Astrocyte (in vitro differentiated cells and primary cell): ENCODE measurements at regions not wholly inside any gene's neighbourhood (a gene's known extent, or its start where the extent isn't known, plus 50 kb on each side); places are given as distances from the start of the nearest gene placed in this dataset.

Source experiments
- DNase-seq: peaks from one replicate; pipeline ENCODE4 v3.0.0-alpha.2; 2010; ENCODE audit warnings: low read depth
- FAIRE-seq: peaks from 2 replicates; lab custom pipeline; 2011; peaks lifted over from hg19 to GRCh38; lab: Jason Lieb, UNC
- H2AFZ ChIP-seq: 2 replicates; pipeline ENCODE4 v1.6.0; 2012; ENCODE audit warnings: low read depth, low read length, inconsistent platforms
- H3K27ac ChIP-seq: 2 replicates; pipeline ENCODE4 v1.5.1; 2011; ENCODE audit warnings: low read depth, low read length, inconsistent platforms
- H3K27me3 ChIP-seq: 2 replicates; pipeline ENCODE4 v1.6.0; 2011; ENCODE audit warnings: low read length, inconsistent platforms; ENCODE audit not compliant: insufficient read depth
- H3K36me3 ChIP-seq: 2 replicates; pipeline ENCODE4 v1.5.1; 2011; ENCODE audit warnings: low read length, inconsistent platforms; ENCODE audit not compliant: insufficient read depth
- H3K4me1 ChIP-seq: 2 replicates; pipeline ENCODE4 v1.5.1; 2011; ENCODE audit warnings: low read length, inconsistent platforms; ENCODE audit not compliant: insufficient read depth
- H3K4me2 ChIP-seq: 2 replicates; pipeline ENCODE4 v1.6.0; 2012; ENCODE audit warnings: low read length, inconsistent platforms
- H3K4me3 ChIP-seq: 2 replicates; pipeline ENCODE4 v1.5.1; 2011; ENCODE audit warnings: low read depth, mild to moderate bottlenecking, low read length, inconsistent platforms; ENCODE audit not compliant: insufficient read depth
- H3K79me2 ChIP-seq: 2 replicates; pipeline ENCODE4 v1.6.0; 2012; ENCODE audit warnings: mild to moderate bottlenecking, low read length, inconsistent platforms; ENCODE audit not compliant: insufficient read depth
- H3K9ac ChIP-seq: 2 replicates; pipeline ENCODE4 v1.6.0; 2012; ENCODE audit warnings: mild to moderate bottlenecking, low read length, inconsistent platforms
- H3K9me3 ChIP-seq: 2 replicates; pipeline ENCODE4 v1.5.1; 2012; ENCODE audit warnings: low read depth, mild to moderate bottlenecking, low read length, inconsistent platforms; ENCODE audit not compliant: insufficient read depth
- H4K20me1 ChIP-seq: 2 replicates; pipeline ENCODE4 v1.6.0; 2012; ENCODE audit warnings: low read length, inconsistent platforms; ENCODE audit not compliant: insufficient read depth
- H3K27ac Mint-ChIP-seq: one replicate; pipeline ENCODE4 v1.8.0; 2021; ENCODE audit warnings: mild to moderate bottlenecking, mixed read lengths; ENCODE audit not compliant: unreplicated experiment
- H3K27me3 Mint-ChIP-seq: one replicate; pipeline ENCODE4 v1.8.0; 2021; ENCODE audit warnings: low read depth, mixed read lengths; ENCODE audit not compliant: unreplicated experiment
- H3K36me3 Mint-ChIP-seq: one replicate; pipeline ENCODE4 v1.8.0; 2021; ENCODE audit warnings: low read depth, mixed read lengths; ENCODE audit not compliant: unreplicated experiment
- H3K4me1 Mint-ChIP-seq: one replicate; pipeline ENCODE4 v1.8.0; 2021; ENCODE audit warnings: low read depth, mixed read lengths; ENCODE audit not compliant: unreplicated experiment
- H3K4me3 Mint-ChIP-seq: one replicate; pipeline ENCODE4 v1.8.0; 2021; ENCODE audit warnings: mild to moderate bottlenecking, moderate library complexity, mixed read lengths; ENCODE audit not compliant: unreplicated experiment
- H3K9me3 Mint-ChIP-seq: one replicate; pipeline ENCODE4 v1.8.0; 2021; ENCODE audit warnings: mild to moderate bottlenecking, mixed read lengths; ENCODE audit not compliant: unreplicated experiment
- EZH2 ChIP-seq: IDR thresholded peaks from 2 replicates; pipeline ENCODE4 v1.6.1; 2012; ENCODE audit warnings: mild to moderate bottlenecking, low read length, inconsistent platforms; ENCODE audit not compliant: insufficient read depth
- TF ChIP-seq, protein P1 (sequence below): IDR thresholded peaks from 2 replicates; pipeline ENCODE4 v1.5.1; 2011; ENCODE audit warnings: low read depth, mild to moderate bottlenecking, inconsistent platforms, low read length, moderate library complexity; ENCODE audit not compliant: insufficient read depth

DNA sequence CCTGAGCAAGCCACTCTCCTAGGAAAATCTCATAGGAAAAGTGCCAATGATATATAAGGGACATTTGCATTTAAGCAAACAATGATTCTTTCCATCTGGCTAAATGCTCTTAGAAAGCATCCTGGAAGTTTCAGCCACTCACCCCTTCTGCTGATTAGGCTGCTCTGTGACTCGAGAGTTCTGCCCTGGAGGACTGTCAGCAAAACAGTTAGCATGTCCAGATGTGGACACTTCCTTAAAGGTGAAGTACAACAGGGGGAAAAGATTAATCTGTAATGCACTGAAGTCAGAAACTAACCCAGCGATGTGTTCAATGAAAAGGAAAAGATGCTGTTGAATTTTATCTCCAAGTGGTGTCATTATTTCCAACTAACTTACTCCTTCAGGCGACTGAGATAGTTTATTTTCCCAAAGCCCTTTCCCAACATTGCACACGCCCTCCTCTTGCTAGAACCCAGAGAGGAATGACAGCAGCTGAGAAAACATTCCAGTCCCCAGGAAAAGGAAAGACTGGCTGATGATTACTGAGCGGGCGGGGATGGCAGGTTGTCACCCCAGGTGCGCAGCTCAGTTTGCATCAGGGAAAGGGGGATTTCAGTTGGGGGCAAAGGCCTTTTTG, 214.0 kb downstream of the SS18 start:
- Mint-ChIP-seq H3K4me3 (no peak overlapping the region), H3K36me3 (no peaks in the 10 kb centered on the region), H3K4me1 (peaks cover 12% of the 10 kb centered on the region), H3K27me3 (no peaks in the 10 kb centered on the region), H3K9me3 (no peaks in the 10 kb centered on the region), H3K27ac (no peak overlapping the region)
- no peaks in the 10 kb centered on the region for H3K36me3 ChIP-seq
- no peaks in the 10 kb centered on the region for H3K4me1 ChIP-seq
- H4K20me1 ChIP-seq: no peaks in the 10 kb centered on the region
- no peaks in the 10 kb centered on the region for H3K27me3 ChIP-seq
- H3K4me2 ChIP-seq: no peak overlapping the region
- TF ChIP-seq EZH2: no peak
- TF ChIP-seq, protein P1, sequence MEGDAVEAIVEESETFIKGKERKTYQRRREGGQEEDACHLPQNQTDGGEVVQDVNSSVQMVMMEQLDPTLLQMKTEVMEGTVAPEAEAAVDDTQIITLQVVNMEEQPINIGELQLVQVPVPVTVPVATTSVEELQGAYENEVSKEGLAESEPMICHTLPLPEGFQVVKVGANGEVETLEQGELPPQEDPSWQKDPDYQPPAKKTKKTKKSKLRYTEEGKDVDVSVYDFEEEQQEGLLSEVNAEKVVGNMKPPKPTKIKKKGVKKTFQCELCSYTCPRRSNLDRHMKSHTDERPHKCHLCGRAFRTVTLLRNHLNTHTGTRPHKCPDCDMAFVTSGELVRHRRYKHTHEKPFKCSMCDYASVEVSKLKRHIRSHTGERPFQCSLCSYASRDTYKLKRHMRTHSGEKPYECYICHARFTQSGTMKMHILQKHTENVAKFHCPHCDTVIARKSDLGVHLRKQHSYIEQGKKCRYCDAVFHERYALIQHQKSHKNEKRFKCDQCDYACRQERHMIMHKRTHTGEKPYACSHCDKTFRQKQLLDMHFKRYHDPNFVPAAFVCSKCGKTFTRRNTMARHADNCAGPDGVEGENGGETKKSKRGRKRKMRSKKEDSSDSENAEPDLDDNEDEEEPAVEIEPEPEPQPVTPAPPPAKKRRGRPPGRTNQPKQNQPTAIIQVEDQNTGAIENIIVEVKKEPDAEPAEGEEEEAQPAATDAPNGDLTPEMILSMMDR: no peak
- H3K9ac ChIP-seq: no peak overlapping the region
- H3K9me3 ChIP-seq: peaks cover 2% of the 10 kb centered on the region
- no peaks in the 10 kb centered on the region for H3K79me2 ChIP-seq
- H3K4me3 ChIP-seq: no peak overlapping the region
- FAIRE-seq: no peak
- H3K27ac ChIP-seq: no peak overlapping the region
- no peak for DNase-seq
- H2AFZ ChIP-seq: no peak overlapping the region

DNA sequence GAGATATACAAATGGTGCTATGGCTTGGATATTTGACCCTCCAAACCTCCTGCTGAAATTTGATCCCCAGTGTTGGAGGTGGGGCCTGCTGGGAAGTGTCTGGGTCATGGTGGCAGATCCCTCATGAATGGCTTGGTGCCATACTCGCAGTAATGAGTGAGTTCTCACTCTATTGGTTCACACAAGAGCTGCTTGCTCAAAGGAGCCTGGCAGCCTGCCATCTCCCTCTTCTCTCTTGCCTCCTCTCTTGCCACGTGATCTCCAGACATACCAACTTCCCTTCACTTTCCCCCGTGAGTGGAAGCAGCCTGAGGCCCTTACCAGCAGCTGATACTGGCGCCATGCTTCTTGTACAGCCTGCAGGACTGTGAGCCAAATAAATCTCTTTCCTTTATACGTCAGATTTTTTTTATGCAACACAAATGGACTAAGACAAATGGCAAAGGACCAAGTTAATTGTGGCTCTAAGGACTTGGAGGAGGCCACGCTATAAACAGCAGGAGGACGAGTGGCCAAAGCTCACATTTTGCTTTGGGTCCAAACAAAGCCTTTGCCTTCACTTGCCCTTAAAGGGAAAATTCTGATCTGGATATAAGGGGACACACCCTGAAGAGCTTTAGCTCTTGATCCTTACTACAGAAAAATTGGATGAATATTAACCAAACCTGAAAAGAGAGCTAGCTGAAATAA, 214.7 kb downstream of the SS18 start:
- no peak for FAIRE-seq
- H3K4me2 ChIP-seq: no peak overlapping the region
- H3K27me3 Mint-ChIP-seq: no peaks in the 10 kb centered on the region
- no peaks in the 10 kb centered on the region for H3K9me3 Mint-ChIP-seq
- H3K27me3 ChIP-seq: no peaks in the 10 kb centered on the region
- H3K4me3 Mint-ChIP-seq: no peak overlapping the region
- H2AFZ ChIP-seq: no peak overlapping the region
- H4K20me1 ChIP-seq: no peaks in the 10 kb centered on the region
- peaks cover 12% of the 10 kb centered on the region for H3K4me1 Mint-ChIP-seq
- no peaks in the 10 kb centered on the region for H3K36me3 Mint-ChIP-seq
- no peak overlapping the region for H3K9ac ChIP-seq
- no peaks in the 10 kb centered on the region for H3K79me2 ChIP-seq
- H3K27ac Mint-ChIP-seq: no peak overlapping the region
- no peaks in the 10 kb centered on the region for H3K4me1 ChIP-seq
- no peak overlapping the region for H3K4me3 ChIP-seq
- no peaks in the 10 kb centered on the region for H3K36me3 ChIP-seq
- TF ChIP-seq, protein P1: no peak
- no peak for TF ChIP-seq EZH2
- peaks cover 2% of the 10 kb centered on the region for H3K9me3 ChIP-seq
- H3K27ac ChIP-seq: no peak overlapping the region
- no peak for DNase-seq

DNA sequence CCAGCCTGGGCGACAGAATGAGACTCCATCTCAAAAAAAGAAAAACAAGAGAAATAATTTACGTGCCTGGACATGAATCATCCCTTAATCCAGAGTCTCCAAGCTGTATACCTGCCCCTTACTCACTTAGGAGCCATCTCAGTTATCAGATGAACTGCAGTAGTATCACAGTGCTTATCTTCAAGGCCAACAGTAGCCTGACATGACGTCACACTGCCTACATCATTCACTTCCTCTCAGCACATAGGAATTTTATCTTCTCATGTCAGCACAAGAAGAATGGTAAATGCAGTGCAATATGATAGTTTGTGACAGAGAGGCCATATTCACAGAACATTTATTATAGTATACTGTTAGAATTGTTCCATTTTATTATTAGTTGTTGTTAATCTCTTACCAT, 216.6 kb downstream of the SS18 start:
- Histone ChIP-seq H2AFZ (no peak overlapping the region), H3K4me3 (no peak overlapping the region), H3K4me1 (no peaks in the 10 kb centered on the region), H4K20me1 (no peaks in the 10 kb centered on the region), H3K27ac (no peak overlapping the region), H3K9ac (no peak overlapping the region), H3K36me3 (no peaks in the 10 kb centered on the region), H3K9me3 (peaks cover 2% of the 10 kb centered on the region), H3K27me3 (no peaks in the 10 kb centered on the region), H3K79me2 (no peaks in the 10 kb centered on the region), H3K4me2 (no peak overlapping the region)
- no peak for FAIRE-seq
- Mint-ChIP-seq H3K4me1 (peaks cover 12% of the 10 kb centered on the region), H3K9me3 (peaks cover 2% of the 10 kb centered on the region), H3K36me3 (no peaks in the 10 kb centered on the region), H3K27ac (peak overlapping the region; percentile 10), H3K4me3 (no peak overlapping the region), H3K27me3 (peaks cover 4% of the 10 kb centered on the region)
- DNase-seq: peak; percentile 2
- TF ChIP-seq, protein P1: no peak
- no peak for TF ChIP-seq EZH2
